HepG2 (cell line): ENCODE measurements at regions not wholly inside any gene's neighbourhood (a gene's known extent, or its start where the extent isn't known, plus 50 kb on each side); places are given as distances from the start of the nearest gene placed in this dataset.

Experiments used
- ARID3A ChIP-seq: IDR thresholded peaks from 2 replicates; pipeline ENCODE4 v1.6.1; 2012; ENCODE audit warnings: low read depth, low read length, improper control_type of control experiment
- EZH2 ChIP-seq: conservative IDR thresholded peaks from 2 replicates; pipeline ENCODE4 v1.6.1; 2012; ENCODE audit warnings: mild to moderate bottlenecking, low read depth, low read length, moderate library complexity
- FOXA3 ChIP-seq: IDR thresholded peaks from 2 replicates; pipeline ENCODE4 v1.6.1; 2016; ENCODE audit warnings: missing genetic modification reagents, missing compliant biosample characterization
- GATAD2A ChIP-seq: IDR thresholded peaks from 2 replicates; pipeline ENCODE4 v1.6.1; 2016
- HNF4A ChIP-seq: sonication (generic); formaldehyde crosslinking; IDR thresholded peaks from 2 replicates; pipeline ENCODE4 v1.4.0; 2020; ENCODE audit warnings: missing genetic modification reagents
- KAT8 ChIP-seq: IDR thresholded peaks from 2 replicates; pipeline ENCODE4 v1.6.1; 2016; ENCODE audit warnings: missing genetic modification reagents, missing compliant biosample characterization
- NR2F6 ChIP-seq, 2 experiments: IDR thresholded peaks; 2 replicates each; pipeline ENCODE4 v1.6.1; 2016; ENCODE audit warnings: antibody characterized with exemption in 1 of 2, mild to moderate bottlenecking in 1 of 2
- PAXIP1 ChIP-seq: sonication (generic); formaldehyde crosslinking; conservative IDR thresholded peaks from 2 replicates; pipeline ENCODE4 v1.4.0; 2020; ENCODE audit warnings: mild to moderate bottlenecking, missing genetic modification reagents, moderate library complexity
- REXO4 ChIP-seq: sonication (generic); formaldehyde crosslinking; IDR thresholded peaks from 2 replicates; pipeline ENCODE4 v1.8.0; 2022; ENCODE audit warnings: missing genetic modification reagents, mild to moderate bottlenecking, borderline replicate concordance
- SMC3 ChIP-seq: IDR thresholded peaks from 2 replicates; pipeline ENCODE4 v1.6.1; 2011; ENCODE audit warnings: low read length, improper control_type of control experiment
- SOX5 ChIP-seq: IDR thresholded peaks from 2 replicates; pipeline ENCODE4 v1.6.1; 2016; ENCODE audit warnings: borderline replicate concordance
- TBX2 ChIP-seq: sonication (generic); formaldehyde crosslinking; IDR thresholded peaks from 2 replicates; pipeline ENCODE4 v1.5.0; 2020; ENCODE audit warnings: missing genetic modification reagents, mild to moderate bottlenecking, borderline replicate concordance
- TCF7L2 ChIP-seq: IDR thresholded peaks from 2 replicates; pipeline ENCODE4 v1.6.1; 2011; ENCODE audit warnings: mild to moderate bottlenecking, low read depth, low read length, moderate library complexity
- TEAD3 ChIP-seq: optimal IDR thresholded peaks from 2 replicates; pipeline ENCODE3; 2016; ENCODE audit warnings: borderline replicate concordance
- TEF ChIP-seq: sonication (generic); formaldehyde crosslinking; IDR thresholded peaks from 2 replicates; pipeline ENCODE4 v1.5.0; 2020; ENCODE audit warnings: missing genetic modification reagents
- TFE3 ChIP-seq: IDR thresholded peaks from 2 replicates; pipeline ENCODE4 v1.6.1; 2016
- THRA ChIP-seq: sonication (generic); formaldehyde crosslinking; IDR thresholded peaks from 2 replicates; pipeline ENCODE4 v1.4.0; 2020; ENCODE audit warnings: missing genetic modification reagents, borderline replicate concordance
- ZNF124 ChIP-seq: sonication (generic); formaldehyde crosslinking; IDR thresholded peaks from 2 replicates; pipeline ENCODE4 v1.4.0; 2020; ENCODE audit warnings: missing genetic modification reagents
- ZNF503 ChIP-seq: sonication (generic); formaldehyde crosslinking; IDR thresholded peaks from 2 replicates; pipeline ENCODE4 v1.4.0; 2020; ENCODE audit warnings: missing genetic modification reagents
- ZNF614 ChIP-seq: IDR thresholded peaks from 2 replicates; pipeline ENCODE4 v1.6.1; 2018; ENCODE audit warnings: missing biosample characterization, missing genetic modification reagents, inconsistent platforms, borderline replicate concordance
- ZNF766 ChIP-seq: sonication (generic); formaldehyde crosslinking; IDR thresholded peaks from 2 replicates; pipeline ENCODE4 v1.5.0; 2020; ENCODE audit warnings: missing genetic modification reagents, borderline replicate concordance

- TF ChIP-seq ARID3A (0 out of 2 replicates have a peak, but pooled peaks have one; percentile 15), NR2F6 (IDR thresholded peaks at IDR 0.05) (no peak), NR2F6 (CRISPR knock-in tag; IDR thresholded peaks at IDR 0.05) (peak; percentile 46), SMC3 (0 out of 2 replicates have a peak, but pooled peaks have one; percentile 11), FOXA3 (CRISPR knock-in tag) (peak; percentile 45; the same call in 1 of the 2 replicates), TBX2 (CRISPR knock-in tag) (0 out of 2 replicates have a peak, but pooled peaks have one; percentile 18), TEAD3 (peak; percentile 58), HNF4A (CRISPR knock-in tag) (no peak), ZNF124 (CRISPR knock-in tag) (no peak), SOX5 (CRISPR knock-in tag) (0 out of 2 replicates have a peak, but pooled peaks have one; percentile 47), GATAD2A (CRISPR knock-in tag) (peak; percentile 80), ZNF503 (CRISPR knock-in tag) (peak; percentile 47; the same call in 1 of the 2 replicates), THRA (CRISPR knock-in tag) (peak; percentile 33; the same call in 1 of the 2 replicates), TEF (CRISPR knock-in tag) (no peak), TCF7L2 (peak; percentile 67; the same call in 1 of the 2 replicates), PAXIP1 (CRISPR knock-in tag) (peak; percentile 62), KAT8 (CRISPR knock-in tag) (0 out of 2 replicates have a peak, but pooled peaks have one; percentile 30), EZH2 (no peak), TFE3 (peak; percentile 91), ZNF766 (CRISPR knock-in tag) (no peak), REXO4 (CRISPR knock-in tag) (no peak), ZNF614 (CRISPR knock-in tag) (no peak)
Observed at GRCh38 chr1:213790565-213790964, 197.2 kb upstream of the PROX1 start (continued).
